ENCODE measurements at regions not wholly inside any gene's neighbourhood (a gene's known extent, or its start where the extent isn't known, plus 50 kb on each side); places are given as distances from the start of the nearest gene placed in this dataset.

GRCh38 chr2:16114836-16115235 lies 174.5 kb downstream of the MYCN start:
- ATAC-seq, result no peak
- TF ChIP-seq CSRNP3 (CRISPR knock-in tag; IDR thresholded peaks at IDR 0.05) (no peak), OSR1 (CRISPR knock-in tag; IDR thresholded peaks at IDR 0.05) (no peak), ESRRG (CRISPR knock-in tag; IDR thresholded peaks at IDR 0.05) (no peak), TOX (CRISPR knock-in tag; IDR thresholded peaks at IDR 0.05; ENCODE audit: borderline replicate concordance) (no peak), GLIS3 (CRISPR knock-in tag; IDR thresholded peaks at IDR 0.05) (no peak), ARNTL (CRISPR knock-in tag; IDR thresholded peaks at IDR 0.05; ENCODE audit: borderline replicate concordance, low read depth) (no peak), ZFP30 (CRISPR knock-in tag; IDR thresholded peaks at IDR 0.05) (no peak), PATZ1 (CRISPR knock-in tag; IDR thresholded peaks at IDR 0.05; ENCODE audit: borderline replicate concordance) (no peak), ZNF565 (CRISPR knock-in tag; conservative IDR thresholded peaks at IDR 0.05; ENCODE audit: low read depth) (no peak), PPARA (CRISPR knock-in tag; IDR thresholded peaks at IDR 0.05; ENCODE audit: borderline replicate concordance) (no peak), RARB (CRISPR knock-in tag; IDR thresholded peaks at IDR 0.05) (no peak), CREB5 (CRISPR knock-in tag; IDR thresholded peaks at IDR 0.05; ENCODE audit: low read depth) (no peak), CSDC2 (CRISPR knock-in tag; IDR thresholded peaks at IDR 0.05) (no peak), ZNF8 (CRISPR knock-in tag; IDR thresholded peaks at IDR 0.05) (no peak)

- ATAC-seq, result no peak
- TF ChIP-seq ZNF70 (CRISPR knock-in tag; IDR thresholded peaks at IDR 0.05) (no peak), CSRNP3 (CRISPR knock-in tag; IDR thresholded peaks at IDR 0.05) (no peak), ZNF565 (CRISPR knock-in tag; conservative IDR thresholded peaks at IDR 0.05; ENCODE audit: low read depth) (no peak), ZFP3 (CRISPR knock-in tag; IDR thresholded peaks at IDR 0.05) (no peak), ZC3H10 (CRISPR knock-in tag; IDR thresholded peaks at IDR 0.05) (no peak), OSR1 (CRISPR knock-in tag; IDR thresholded peaks at IDR 0.05) (no peak), CSDC2 (CRISPR knock-in tag; IDR thresholded peaks at IDR 0.05) (no peak), CREB5 (CRISPR knock-in tag; IDR thresholded peaks at IDR 0.05; ENCODE audit: low read depth) (no peak), TSHZ2 (CRISPR knock-in tag; IDR thresholded peaks at IDR 0.05) (no peak), GLIS3 (CRISPR knock-in tag; IDR thresholded peaks at IDR 0.05) (no peak), ESRRG (CRISPR knock-in tag; IDR thresholded peaks at IDR 0.05) (no peak), ZNF8 (CRISPR knock-in tag; IDR thresholded peaks at IDR 0.05) (no peak), PATZ1 (CRISPR knock-in tag; IDR thresholded peaks at IDR 0.05; ENCODE audit: borderline replicate concordance) (no peak), RARB (CRISPR knock-in tag; IDR thresholded peaks at IDR 0.05) (no peak), ISL1 (CRISPR knock-in tag; IDR thresholded peaks at IDR 0.05) (no peak), POU6F1 (CRISPR knock-in tag; IDR thresholded peaks at IDR 0.05; ENCODE audit: borderline replicate concordance, low read depth) (no peak), BACH2 (CRISPR knock-in tag; IDR thresholded peaks at IDR 0.05; ENCODE audit: borderline replicate concordance) (no peak), ARNTL (CRISPR knock-in tag; IDR thresholded peaks at IDR 0.05; ENCODE audit: borderline replicate concordance, low read depth) (no peak)
Measured at GRCh38 chr2:16114070-16114469, 173.7 kb downstream of the MYCN start.
